WTC11 (cell line): ENCODE measurements at regions not wholly inside any gene's neighbourhood (a gene's known extent, or its start where the extent isn't known, plus 50 kb on each side); places are given as distances from the start of the nearest gene placed in this dataset.

ENCODE experiments used
- ATAC-seq: fragments of 200-7000 bp; cut with Tn5 transposase; 2 replicates; pipeline ENCODE4 v1.10.0; 2021; ENCODE audit warnings: mild to moderate bottlenecking, moderate library complexity
- CTCF ChIA-PET: fragments of 300-600 bp; sonication (Branson Sonifier 250); formaldehyde crosslinking; loops from one replicate; lab custom pipeline; 2021; ENCODE audit warnings: antibody characterized with exemption; lab: Charles Lee
- POLR2A ChIA-PET: fragments of 350-600 bp; sonication (Branson Sonifier 250); formaldehyde crosslinking; loops from one replicate; lab custom pipeline; 2021; ENCODE audit warnings: antibody characterized with exemption; lab: Charles Lee
- DNase-seq: peaks from one replicate; pipeline ENCODE4 v3.0.0; 2021; ENCODE audit warnings: low spot score
- H3K27ac Mint-ChIP-seq: 2 replicates; pipeline ENCODE4 v1.8.0; 2021; ENCODE audit warnings: mixed read lengths
- H3K27me3 Mint-ChIP-seq: 2 replicates; pipeline ENCODE4 v1.8.0; 2021; ENCODE audit warnings: low read depth, mild to moderate bottlenecking, moderate library complexity, mixed read lengths
- H3K36me3 Mint-ChIP-seq: 2 replicates; pipeline ENCODE4 v1.8.0; 2021; ENCODE audit warnings: mixed read lengths
- H3K4me1 Mint-ChIP-seq: 2 replicates; pipeline ENCODE4 v1.8.0; 2022; ENCODE audit warnings: mixed read lengths
- H3K4me3 Mint-ChIP-seq: 2 replicates; pipeline ENCODE4 v1.8.0; 2021; ENCODE audit warnings: mild to moderate bottlenecking, moderate library complexity, mixed read lengths
- H3K9me3 Mint-ChIP-seq: 2 replicates; pipeline ENCODE4 v1.8.0; 2021; ENCODE audit warnings: mixed read lengths
- ATF2 ChIP-seq: sonication (generic); formaldehyde crosslinking; IDR thresholded peaks from 2 replicates; pipeline ENCODE4 v1.8.1; 2022; ENCODE audit warnings: low read depth, missing genetic modification reagents, borderline replicate concordance
- CREB1 ChIP-seq: sonication (generic); formaldehyde crosslinking; IDR thresholded peaks from 2 replicates; pipeline ENCODE4 v1.8.0; 2023; ENCODE audit warnings: mild to moderate bottlenecking, missing genetic modification reagents
- E2F1 ChIP-seq: sonication (generic); formaldehyde crosslinking; IDR thresholded peaks from 2 replicates; pipeline ENCODE4 v1.8.0; 2022; ENCODE audit warnings: mild to moderate bottlenecking, missing genetic modification reagents
- ELF4 ChIP-seq: sonication (generic); formaldehyde crosslinking; IDR thresholded peaks from 2 replicates; pipeline ENCODE4 v1.8.1; 2022; ENCODE audit warnings: low read depth, mild to moderate bottlenecking, moderate library complexity, missing genetic modification reagents
- ERG ChIP-seq: fragments of 250-450 bp; sonication (Bioruptor Pico); IDR thresholded peaks from 2 replicates; pipeline ENCODE4 v1.8.0; 2021; ENCODE audit warnings: mild to moderate bottlenecking
- FOXK1 ChIP-seq: sonication (generic); formaldehyde crosslinking; IDR thresholded peaks from 2 replicates; pipeline ENCODE4 v1.8.0; 2022; ENCODE audit warnings: mild to moderate bottlenecking, moderate library complexity, missing genetic modification reagents
- FOXP1 ChIP-seq: sonication (generic); formaldehyde crosslinking; IDR thresholded peaks from 2 replicates; pipeline ENCODE4 v1.8.0; 2022; ENCODE audit warnings: missing genetic modification reagents, mild to moderate bottlenecking, moderate library complexity, borderline replicate concordance
- GABPB1 ChIP-seq: sonication (generic); formaldehyde crosslinking; IDR thresholded peaks from 2 replicates; pipeline ENCODE4 v1.8.1; 2023; ENCODE audit warnings: mild to moderate bottlenecking, missing genetic modification reagents
- MAX ChIP-seq: sonication (generic); formaldehyde crosslinking; IDR thresholded peaks from 2 replicates; pipeline ENCODE4 v1.8.0; 2022; ENCODE audit warnings: mild to moderate bottlenecking, missing genetic modification reagents
- MLX ChIP-seq: sonication (generic); formaldehyde crosslinking; IDR thresholded peaks from 2 replicates; pipeline ENCODE4 v1.8.1; 2023; ENCODE audit warnings: mild to moderate bottlenecking, missing genetic modification reagents, moderate library complexity
- NFATC4 ChIP-seq: fragments of 250-450 bp; sonication (Bioruptor Pico); IDR thresholded peaks from 2 replicates; pipeline ENCODE4 v1.9.0; 2021; ENCODE audit warnings: mild to moderate bottlenecking
- NFYB ChIP-seq: sonication (generic); formaldehyde crosslinking; conservative IDR thresholded peaks from 2 replicates; pipeline ENCODE4 v1.8.0; 2022; ENCODE audit warnings: low read depth, missing genetic modification reagents
- OVOL2 ChIP-seq: fragments of 250-450 bp; sonication (Bioruptor Pico); IDR thresholded peaks from 2 replicates; pipeline ENCODE4 v1.9.0; 2021; ENCODE audit warnings: mild to moderate bottlenecking, borderline replicate concordance
- PRDM15 ChIP-seq: sonication (generic); formaldehyde crosslinking; IDR thresholded peaks from 2 replicates; pipeline ENCODE4 v1.8.0; 2022; ENCODE audit warnings: missing genetic modification reagents
- RELA ChIP-seq: sonication (generic); formaldehyde crosslinking; IDR thresholded peaks from 2 replicates; pipeline ENCODE4 v1.8.1; 2022; ENCODE audit warnings: missing genetic modification reagents, mild to moderate bottlenecking, borderline replicate concordance
- SMAD3 ChIP-seq: sonication (generic); formaldehyde crosslinking; IDR thresholded peaks from 2 replicates; pipeline ENCODE4 v1.8.0; 2022; ENCODE audit warnings: missing genetic modification reagents, mild to moderate bottlenecking, borderline replicate concordance
- SMAD4 ChIP-seq: sonication (generic); formaldehyde crosslinking; IDR thresholded peaks from 2 replicates; pipeline ENCODE4 v1.8.0; 2022; ENCODE audit warnings: mild to moderate bottlenecking, missing genetic modification reagents
- TEAD4 ChIP-seq: sonication (generic); formaldehyde crosslinking; IDR thresholded peaks from 2 replicates; pipeline ENCODE4 v1.8.0; 2022; ENCODE audit warnings: mild to moderate bottlenecking, missing genetic modification reagents
- ZNF416 ChIP-seq: fragments of 250-450 bp; sonication (Bioruptor Pico); IDR thresholded peaks from 2 replicates; pipeline ENCODE4 v1.9.0; 2021; ENCODE audit warnings: mild to moderate bottlenecking, inconsistent platforms
- ZNF423 ChIP-seq: fragments of 250-450 bp; sonication (Bioruptor Pico); IDR thresholded peaks from 2 replicates; pipeline ENCODE4 v2.1.2; 2022; ENCODE audit warnings: mild to moderate bottlenecking, moderate library complexity

- TF ChIP-seq RELA (CRISPR knock-in tag) (no peak), ZNF423 (no peak), ZNF416 (CRISPR knock-in tag) (no peak), SMAD3 (no peak)
These were observed 1389.2 kb upstream of the NUDT12 start (continued) for GRCh38 chr5:104951829-104952228.

- TF ChIP-seq SMAD4 (CRISPR knock-in tag) (no peak), ATF2 (no peak), GABPB1 (no peak), OVOL2 (no peak), ZNF416 (CRISPR knock-in tag) (no peak), NFATC4 (CRISPR knock-in tag) (no peak), TEAD4 (no peak), FOXP1 (CRISPR knock-in tag) (no peak), MAX (CRISPR knock-in tag) (no peak), CREB1 (CRISPR knock-in tag) (no peak), ERG (no peak), MLX (CRISPR knock-in tag) (no peak), FOXK1 (CRISPR knock-in tag) (no peak), PRDM15 (CRISPR knock-in tag) (no peak), ZNF423 (no peak), NFYB (no peak), ELF4 (CRISPR knock-in tag) (no peak)
- no peak overlapping the region for H3K4me3 Mint-ChIP-seq
- H3K27me3 Mint-ChIP-seq, result no peaks in the 10 kb centered on the region
- no peaks in the 10 kb centered on the region for H3K4me1 Mint-ChIP-seq
- H3K9me3 Mint-ChIP-seq, result peaks cover 14% of the 10 kb centered on the region
- H3K27ac Mint-ChIP-seq, result no peak overlapping the region
- DNase-seq (no peak), ATAC-seq (no peak)
- CTCF ChIA-PET, result no interaction called here
- POLR2A ChIA-PET, result no interaction called here
- H3K36me3 Mint-ChIP-seq, result no peaks in the 10 kb centered on the region
These were observed 1384.5 kb upstream of the NUDT12 start for GRCh38 chr5:104947076-104947475.

- Mint-ChIP-seq H3K27ac (no peak overlapping the region), H3K4me1 (no peaks in the 10 kb centered on the region), H3K9me3 (peaks cover 4% of the 10 kb centered on the region), H3K4me3 (no peak overlapping the region), H3K36me3 (no peaks in the 10 kb centered on the region), H3K27me3 (no peaks in the 10 kb centered on the region)
- DNase-seq, result no peak
- no peak for ATAC-seq
- CTCF ChIA-PET, result no interaction called here
- no peak for TF ChIP-seq E2F1 (CRISPR knock-in tag)
- POLR2A ChIA-PET, result no interaction called here
These were observed 1380.1 kb upstream of the NUDT12 start for GRCh38 chr5:104942735-104943134.
